MM.1S (cell line): ENCODE measurements at regions not wholly inside any gene's neighbourhood (a gene's known extent, or its start where the extent isn't known, plus 50 kb on each side); places are given as distances from the start of the nearest gene placed in this dataset.

Experiments
- DNase-seq: peaks from one replicate; pipeline ENCODE4 v3.0.0-alpha.2; 2015
- H2AFZ ChIP-seq: fragments of 300-600 bp; sonication (generic); 2 replicates; pipeline ENCODE4 v1.6.0; 2016; ENCODE audit warnings: antibody characterized with exemption, low read length
- H3F3A ChIP-seq: fragments of 300-600 bp; sonication (generic); 2 replicates; pipeline ENCODE4 v1.6.1; 2016; ENCODE audit warnings: mild to moderate bottlenecking, antibody characterized with exemption, low read length, moderate library complexity, mixed read lengths; ENCODE audit not compliant: insufficient read depth
- H3K27ac ChIP-seq: fragments of 300-600 bp; sonication (generic); 2 replicates; pipeline ENCODE4 v1.5.1; 2016; ENCODE audit warnings: mild to moderate bottlenecking, low read length
- H3K27me3 ChIP-seq: fragments of 300-600 bp; sonication (generic); replicated peaks from 2 replicates; pipeline ENCODE4 v1.6.0; 2016; ENCODE audit warnings: low read length; ENCODE audit not compliant: insufficient read depth
- H3K36me3 ChIP-seq: fragments of 300-600 bp; sonication (generic); replicated peaks from 2 replicates; pipeline ENCODE4 v1.6.1; 2016; ENCODE audit warnings: mild to moderate bottlenecking, low read length, mixed read lengths; ENCODE audit not compliant: insufficient read depth
- H3K4me1 ChIP-seq: fragments of 300-600 bp; sonication (generic); 2 replicates; pipeline ENCODE4 v1.6.1; 2016; ENCODE audit warnings: low read length, mixed read lengths
- H3K4me2 ChIP-seq: fragments of 300-600 bp; sonication (generic); 2 replicates; pipeline ENCODE4 v1.6.0; 2016; ENCODE audit warnings: low read depth, low read length
- H3K4me3 ChIP-seq: fragments of 300-600 bp; sonication (generic); 2 replicates; pipeline ENCODE4 v1.5.1; 2016; ENCODE audit warnings: low read length, mixed read lengths
- H3K79me2 ChIP-seq: fragments of 300-600 bp; sonication (generic); 2 replicates; pipeline ENCODE4 v1.6.1; 2016; ENCODE audit warnings: mixed run types, low read length, mixed read lengths
- H3K9ac ChIP-seq: fragments of 300-600 bp; sonication (generic); 2 replicates; pipeline ENCODE4 v1.6.1; 2016; ENCODE audit warnings: low read length, mixed read lengths
- H3K9me2 ChIP-seq: fragments of 300-600 bp; sonication (generic); replicated peaks from 2 replicates; pipeline ENCODE4 v1.6.1; 2016; ENCODE audit warnings: mild to moderate bottlenecking, low read length, mixed read lengths; ENCODE audit not compliant: insufficient read depth
- H3K9me3 ChIP-seq: fragments of 300-600 bp; sonication (generic); replicated peaks from 2 replicates; pipeline ENCODE4 v1.6.1; 2016; ENCODE audit warnings: mild to moderate bottlenecking, low read length, mixed read lengths; ENCODE audit not compliant: insufficient read depth
- H4K20me1 ChIP-seq: fragments of 300-600 bp; sonication (generic); 2 replicates; pipeline ENCODE4 v1.6.1; 2016; ENCODE audit warnings: mild to moderate bottlenecking, low read length, moderate library complexity, mixed read lengths; ENCODE audit not compliant: insufficient read depth
- EZH2 ChIP-seq: fragments of 300-600 bp; sonication (generic); optimal IDR thresholded peaks from 2 replicates; pipeline ENCODE3; 2017; ENCODE audit warnings: low read depth, mild to moderate bottlenecking, antibody characterized with exemption, low read length, mixed read lengths
- EZH2phosphoT487 ChIP-seq: fragments of 300-600 bp; sonication (generic); IDR thresholded peaks from 2 replicates; pipeline ENCODE4 v1.6.1; 2018; ENCODE audit warnings: antibody characterized with exemption, low read length
- TF ChIP-seq, protein P1 (sequence below): fragments of 300-600 bp; sonication (generic); IDR thresholded peaks from 2 replicates; pipeline ENCODE4 v1.5.1; 2016; ENCODE audit warnings: antibody characterized with exemption, low read length, mixed read lengths

DNA sequence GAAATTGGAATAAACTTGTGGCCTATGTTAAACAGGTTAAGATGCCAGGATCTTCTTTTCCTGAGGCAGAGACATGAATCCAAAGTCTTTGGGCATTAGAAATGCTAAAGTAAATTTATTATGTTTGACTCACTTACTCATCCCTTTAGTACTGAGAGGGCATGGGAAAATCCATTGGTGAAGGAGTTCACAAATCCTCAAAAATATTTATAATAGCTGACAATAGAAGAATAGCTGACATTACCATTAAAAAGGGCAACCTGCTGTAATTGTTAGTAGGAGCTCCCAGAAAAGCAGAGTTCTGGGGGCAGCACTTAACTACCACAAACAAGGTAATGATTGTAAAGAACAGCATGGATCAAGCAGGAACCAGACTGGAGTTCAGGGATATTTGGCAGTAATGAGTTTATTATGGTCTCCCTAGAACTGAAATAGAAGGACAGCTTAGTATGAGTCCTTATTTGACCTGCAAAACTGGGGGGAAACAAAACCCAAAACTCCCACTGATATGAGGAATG lies 285.8 kb upstream of the KLHL1 start:
- H3K27me3 ChIP-seq = no peaks in the 10 kb centered on the region

DNA sequence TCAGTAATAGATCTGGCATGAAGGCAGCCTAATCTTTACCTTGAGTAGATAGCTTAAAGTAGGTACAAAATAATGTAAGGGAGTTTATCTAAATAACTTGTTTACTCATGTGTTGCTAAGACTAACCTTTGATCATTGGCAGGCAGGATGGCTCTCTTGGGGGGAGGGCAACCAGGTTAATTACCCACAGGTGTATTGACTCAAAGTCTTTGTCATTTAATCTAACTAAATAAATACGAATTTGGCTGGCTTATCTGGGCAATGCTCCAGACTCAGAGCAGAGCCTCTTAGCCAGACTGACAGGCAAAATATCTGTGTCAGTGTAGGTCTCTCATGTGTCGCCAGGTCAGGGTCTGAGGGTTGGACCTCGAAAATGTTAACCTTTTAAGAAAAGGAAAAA lies 283.4 kb upstream of the KLHL1 start:
- H3K27ac ChIP-seq = no peak overlapping the region
- H3K9ac ChIP-seq = no peak overlapping the region
- no peaks in the 10 kb centered on the region for H3K27me3 ChIP-seq
- no peak overlapping the region for H2AFZ ChIP-seq
- H3K9me3 ChIP-seq = no peaks in the 10 kb centered on the region
- no peaks in the 10 kb centered on the region for H3K4me1 ChIP-seq
- H3K36me3 ChIP-seq = no peaks in the 10 kb centered on the region
- H3K4me2 ChIP-seq = no peak overlapping the region
- no peak for DNase-seq
- H3F3A ChIP-seq = no peaks in the 10 kb centered on the region
- TF ChIP-seq EZH2 = no peak
- TF ChIP-seq, protein P1, sequence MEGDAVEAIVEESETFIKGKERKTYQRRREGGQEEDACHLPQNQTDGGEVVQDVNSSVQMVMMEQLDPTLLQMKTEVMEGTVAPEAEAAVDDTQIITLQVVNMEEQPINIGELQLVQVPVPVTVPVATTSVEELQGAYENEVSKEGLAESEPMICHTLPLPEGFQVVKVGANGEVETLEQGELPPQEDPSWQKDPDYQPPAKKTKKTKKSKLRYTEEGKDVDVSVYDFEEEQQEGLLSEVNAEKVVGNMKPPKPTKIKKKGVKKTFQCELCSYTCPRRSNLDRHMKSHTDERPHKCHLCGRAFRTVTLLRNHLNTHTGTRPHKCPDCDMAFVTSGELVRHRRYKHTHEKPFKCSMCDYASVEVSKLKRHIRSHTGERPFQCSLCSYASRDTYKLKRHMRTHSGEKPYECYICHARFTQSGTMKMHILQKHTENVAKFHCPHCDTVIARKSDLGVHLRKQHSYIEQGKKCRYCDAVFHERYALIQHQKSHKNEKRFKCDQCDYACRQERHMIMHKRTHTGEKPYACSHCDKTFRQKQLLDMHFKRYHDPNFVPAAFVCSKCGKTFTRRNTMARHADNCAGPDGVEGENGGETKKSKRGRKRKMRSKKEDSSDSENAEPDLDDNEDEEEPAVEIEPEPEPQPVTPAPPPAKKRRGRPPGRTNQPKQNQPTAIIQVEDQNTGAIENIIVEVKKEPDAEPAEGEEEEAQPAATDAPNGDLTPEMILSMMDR = no peak
- TF ChIP-seq EZH2phosphoT487 = no peak
- no peaks in the 10 kb centered on the region for H4K20me1 ChIP-seq
- no peak overlapping the region for H3K4me3 ChIP-seq
- no peaks in the 10 kb centered on the region for H3K9me2 ChIP-seq
- no peaks in the 10 kb centered on the region for H3K79me2 ChIP-seq

More for the DNA sequence above, 285.8 kb upstream of the KLHL1 start:
- no peak for DNase-seq
- no peaks in the 10 kb centered on the region for H4K20me1 ChIP-seq
- H3F3A ChIP-seq = no peaks in the 10 kb centered on the region
- no peaks in the 10 kb centered on the region for H3K79me2 ChIP-seq
- H3K4me3 ChIP-seq = no peak overlapping the region
- TF ChIP-seq, protein P1 = no peak
- TF ChIP-seq EZH2phosphoT487 (no peak), EZH2 (no peak)
- H2AFZ ChIP-seq = no peak overlapping the region
- no peak overlapping the region for H3K9ac ChIP-seq
- H3K9me3 ChIP-seq = no peaks in the 10 kb centered on the region
- H3K4me1 ChIP-seq = no peaks in the 10 kb centered on the region
- no peak overlapping the region for H3K4me2 ChIP-seq
- H3K36me3 ChIP-seq = no peaks in the 10 kb centered on the region
- H3K9me2 ChIP-seq = no peaks in the 10 kb centered on the region
- no peak overlapping the region for H3K27ac ChIP-seq

DNA sequence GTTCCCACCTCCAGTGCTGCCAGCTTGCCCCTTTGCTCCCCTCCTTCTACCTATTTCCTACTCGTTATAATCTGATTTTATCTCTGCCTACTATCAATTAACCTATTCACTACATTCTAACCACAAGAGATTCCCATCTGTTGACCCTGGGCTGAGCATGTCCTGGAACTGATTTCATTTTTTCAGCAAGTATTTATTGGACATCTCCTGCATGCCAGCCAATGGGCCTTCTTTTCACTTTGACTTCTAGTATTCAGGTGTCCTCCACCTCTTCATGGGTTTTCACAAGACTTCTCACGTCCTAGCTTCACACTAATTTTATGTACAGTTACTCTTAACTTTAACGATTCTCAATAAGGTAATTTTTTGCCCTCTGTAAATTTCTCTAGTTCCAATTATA lies 282.7 kb upstream of the KLHL1 start:
- Histone ChIP-seq H4K20me1 (no peaks in the 10 kb centered on the region), H3K79me2 (no peaks in the 10 kb centered on the region), H3K4me2 (no peak overlapping the region), H3F3A (no peaks in the 10 kb centered on the region), H3K9me3 (no peaks in the 10 kb centered on the region), H3K27me3 (no peaks in the 10 kb centered on the region), H2AFZ (no peak overlapping the region), H3K36me3 (no peaks in the 10 kb centered on the region), H3K4me3 (no peak overlapping the region), H3K9ac (no peak overlapping the region), H3K27ac (no peak overlapping the region), H3K9me2 (no peaks in the 10 kb centered on the region), H3K4me1 (no peaks in the 10 kb centered on the region)
- TF ChIP-seq EZH2phosphoT487 (no peak), EZH2 (no peak)
- TF ChIP-seq, protein P1 = no peak
- DNase-seq = no peak
